ENCODE measurements at regions not wholly inside any gene's neighbourhood (a gene's known extent, or its start where the extent isn't known, plus 50 kb on each side); places are given as distances from the start of the nearest gene placed in this dataset.

DNA sequence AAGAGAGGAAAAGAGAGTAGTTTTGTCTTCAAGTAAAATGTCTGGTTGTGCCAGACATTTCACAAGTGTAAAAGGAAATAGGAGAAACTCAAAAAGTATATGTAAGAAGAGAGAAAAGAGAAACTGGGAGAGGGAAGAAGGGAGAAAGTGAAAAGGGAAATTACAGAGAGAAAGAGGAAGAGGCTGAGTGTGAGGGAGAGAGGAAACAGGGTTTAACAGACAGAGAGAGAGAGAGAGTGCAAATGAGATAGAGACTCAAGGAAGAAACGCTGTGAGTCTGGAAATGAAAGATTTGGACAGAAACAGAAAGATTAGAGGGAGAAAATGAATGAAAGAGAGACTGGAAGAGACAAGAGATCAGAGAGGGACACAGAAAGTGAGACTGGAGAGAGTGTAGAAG is 806.2 kb downstream of the PLA2G4A start:
- no peak overlapping the region for H3K9ac ChIP-seq (ENCODE audit: low read length in 3 of 3)
- H3K9me3 ChIP-seq (ENCODE audit: control insufficient read depth in 2 of 3, insufficient read depth in 1 of 3, low read length in 3 of 3): peaks cover 0 to 14% (median 2%) of the 10 kb centered on the region in 3 donors
- DNase-seq: no peak
- intact Hi-C loops (cut with DNase I): no loop called here
- no peaks in the 10 kb centered on the region for H3K4me1 ChIP-seq (ENCODE audit: control insufficient read depth in 2 of 3, insufficient read depth in 2 of 3, low read depth in 1 of 3, low read length in 3 of 3)
- no peak for FAIRE-seq
- TF ChIP-seq, protein P1, sequence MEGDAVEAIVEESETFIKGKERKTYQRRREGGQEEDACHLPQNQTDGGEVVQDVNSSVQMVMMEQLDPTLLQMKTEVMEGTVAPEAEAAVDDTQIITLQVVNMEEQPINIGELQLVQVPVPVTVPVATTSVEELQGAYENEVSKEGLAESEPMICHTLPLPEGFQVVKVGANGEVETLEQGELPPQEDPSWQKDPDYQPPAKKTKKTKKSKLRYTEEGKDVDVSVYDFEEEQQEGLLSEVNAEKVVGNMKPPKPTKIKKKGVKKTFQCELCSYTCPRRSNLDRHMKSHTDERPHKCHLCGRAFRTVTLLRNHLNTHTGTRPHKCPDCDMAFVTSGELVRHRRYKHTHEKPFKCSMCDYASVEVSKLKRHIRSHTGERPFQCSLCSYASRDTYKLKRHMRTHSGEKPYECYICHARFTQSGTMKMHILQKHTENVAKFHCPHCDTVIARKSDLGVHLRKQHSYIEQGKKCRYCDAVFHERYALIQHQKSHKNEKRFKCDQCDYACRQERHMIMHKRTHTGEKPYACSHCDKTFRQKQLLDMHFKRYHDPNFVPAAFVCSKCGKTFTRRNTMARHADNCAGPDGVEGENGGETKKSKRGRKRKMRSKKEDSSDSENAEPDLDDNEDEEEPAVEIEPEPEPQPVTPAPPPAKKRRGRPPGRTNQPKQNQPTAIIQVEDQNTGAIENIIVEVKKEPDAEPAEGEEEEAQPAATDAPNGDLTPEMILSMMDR (IDR thresholded peaks at IDR 0.05; ENCODE audit: borderline replicate concordance, extremely low read depth, insufficient read depth): no peak
- no peak overlapping the region for H3K27ac ChIP-seq (ENCODE audit: low read depth in 2 of 2, low read length in 2 of 2)
- H3K36me3 ChIP-seq (ENCODE audit: control insufficient read depth in 2 of 3, insufficient read depth in 3 of 3, low read length in 3 of 3): no peaks in the 10 kb centered on the region
- no peak overlapping the region for H3K4me3 ChIP-seq (ENCODE audit: low read length in 3 of 3)
- H3K27me3 ChIP-seq (ENCODE audit: control insufficient read depth, insufficient read depth, low read length): no peaks in the 10 kb centered on the region

DNA sequence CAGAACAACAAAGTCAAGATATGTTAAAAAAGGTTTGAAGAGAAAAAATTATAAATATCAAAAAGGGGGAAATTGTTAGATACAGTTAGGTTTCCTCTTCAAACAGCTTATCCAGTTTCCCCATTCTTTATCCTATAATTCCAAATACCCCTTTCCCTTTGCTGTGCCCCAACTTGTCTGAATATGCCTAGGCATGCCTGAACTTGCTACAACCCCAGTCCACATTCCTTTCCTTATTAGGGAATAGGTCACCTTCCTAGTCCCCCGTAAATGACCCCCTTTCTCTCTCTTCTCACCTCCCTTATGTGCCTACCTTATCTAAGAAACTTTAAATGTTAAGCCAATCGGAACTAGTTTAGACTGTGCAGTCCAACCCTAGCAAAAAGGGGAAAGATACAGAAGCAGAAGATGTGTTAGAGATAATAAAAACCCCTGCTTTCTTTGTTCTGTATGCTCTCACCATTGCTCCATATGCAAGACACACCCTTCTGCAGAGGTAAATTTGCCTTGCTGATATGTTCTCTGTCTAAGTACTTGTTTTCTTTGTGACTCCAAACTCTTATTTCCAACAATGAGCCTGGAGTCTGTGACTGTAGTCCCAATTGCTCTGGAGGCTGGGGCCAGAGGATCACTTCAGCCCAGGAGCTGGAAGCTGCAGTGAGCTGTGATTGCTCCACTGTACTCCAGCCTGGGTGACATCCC is 810.1 kb downstream of the PLA2G4A start:
- H3K36me3 ChIP-seq (ENCODE audit: control insufficient read depth in 2 of 3, insufficient read depth in 3 of 3, low read length in 3 of 3): no peaks in the 10 kb centered on the region
- TF ChIP-seq, protein P1 (IDR thresholded peaks at IDR 0.05; ENCODE audit: borderline replicate concordance, extremely low read depth, insufficient read depth): no peak
- DNase-seq (no peak), FAIRE-seq (no peak)
- intact Hi-C loops (cut with DNase I): no loop called here
- no peaks in the 10 kb centered on the region for H3K9me3 ChIP-seq (ENCODE audit: control insufficient read depth in 2 of 3, insufficient read depth in 1 of 3, low read length in 3 of 3)
- no peak overlapping the region for H3K4me3 ChIP-seq (ENCODE audit: low read length in 3 of 3)
- no peaks in the 10 kb centered on the region for H3K4me1 ChIP-seq (ENCODE audit: control insufficient read depth in 2 of 3, insufficient read depth in 2 of 3, low read depth in 1 of 3, low read length in 3 of 3)
- no peak overlapping the region for H3K27ac ChIP-seq (ENCODE audit: low read depth in 2 of 2, low read length in 2 of 2)
- H3K27me3 ChIP-seq (ENCODE audit: control insufficient read depth, insufficient read depth, low read length): no peaks in the 10 kb centered on the region
- H3K9ac ChIP-seq (ENCODE audit: low read length in 3 of 3): no peak overlapping the region

DNA sequence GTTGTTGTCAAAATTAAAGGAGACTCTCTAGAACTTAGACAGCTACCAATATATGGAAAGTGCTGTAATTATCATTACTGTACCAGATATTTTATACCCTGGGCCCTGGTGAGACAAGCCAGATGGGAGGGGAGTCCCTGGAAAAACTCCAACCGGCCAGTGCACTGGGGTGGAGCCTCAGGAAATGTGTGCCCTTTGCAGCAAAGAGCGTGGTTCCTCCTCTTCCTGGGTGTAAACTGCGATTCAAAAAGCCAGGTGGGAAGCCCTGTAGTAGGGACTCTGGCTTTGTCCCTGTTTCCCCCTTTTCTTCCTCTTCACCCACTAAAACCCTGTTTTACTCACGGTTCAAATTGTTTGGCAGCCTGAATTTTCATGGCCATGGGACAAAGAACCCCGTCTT is 812.3 kb downstream of the PLA2G4A start:
- H3K9me3 ChIP-seq (ENCODE audit: control insufficient read depth in 2 of 3, insufficient read depth in 1 of 3, low read length in 3 of 3): no peaks in the 10 kb centered on the region
- H3K36me3 ChIP-seq (ENCODE audit: control insufficient read depth in 2 of 3, insufficient read depth in 3 of 3, low read length in 3 of 3): no peaks in the 10 kb centered on the region
- TF ChIP-seq, protein P1 (IDR thresholded peaks at IDR 0.05; ENCODE audit: borderline replicate concordance, extremely low read depth, insufficient read depth): no peak
- no peak overlapping the region for H3K27ac ChIP-seq (ENCODE audit: low read depth in 2 of 2, low read length in 2 of 2)
- no peak for DNase-seq
- H3K9ac ChIP-seq (ENCODE audit: low read length in 3 of 3): no peak overlapping the region
- no peaks in the 10 kb centered on the region for H3K4me1 ChIP-seq (ENCODE audit: control insufficient read depth in 2 of 3, insufficient read depth in 2 of 3, low read depth in 1 of 3, low read length in 3 of 3)
- no peaks in the 10 kb centered on the region for H3K27me3 ChIP-seq (ENCODE audit: control insufficient read depth, insufficient read depth, low read length)
- no peak for FAIRE-seq
- intact Hi-C loops (cut with DNase I): no loop called here
- H3K4me3 ChIP-seq (ENCODE audit: low read length in 3 of 3): no peak overlapping the region

DNA sequence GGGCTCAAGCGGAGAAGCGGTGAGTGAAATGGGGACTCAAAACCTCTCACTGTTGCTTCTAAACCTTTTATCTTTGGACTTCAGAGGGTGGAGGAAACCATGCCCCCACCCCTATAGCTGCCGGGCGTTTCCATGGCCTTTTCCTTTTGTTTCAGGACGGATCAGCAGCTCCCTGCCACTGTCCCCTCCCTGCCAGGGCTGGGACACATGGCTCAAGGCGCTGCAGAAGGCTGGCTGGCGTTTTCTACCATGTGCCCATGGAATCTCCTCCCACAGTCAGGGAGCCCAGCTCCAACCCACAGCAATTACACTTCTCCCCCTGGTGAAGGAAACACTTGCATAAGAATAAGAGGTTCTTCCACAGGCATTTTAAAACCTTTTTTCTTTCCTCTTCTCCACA is 812.7 kb downstream of the PLA2G4A start:
- intact Hi-C loops (cut with DNase I): no loop called here
- no peak overlapping the region for H3K4me3 ChIP-seq (ENCODE audit: low read length in 3 of 3)
- no peak for FAIRE-seq

More for the DNA sequence above, 812.7 kb downstream of the PLA2G4A start:
- Histone ChIP-seq H3K36me3 (ENCODE audit: control insufficient read depth in 2 of 3, insufficient read depth in 3 of 3, low read length in 3 of 3) (no peaks in the 10 kb centered on the region), H3K27ac (ENCODE audit: low read depth in 2 of 2, low read length in 2 of 2) (no peak overlapping the region), H3K4me1 (ENCODE audit: control insufficient read depth in 2 of 3, insufficient read depth in 2 of 3, low read depth in 1 of 3, low read length in 3 of 3) (no peaks in the 10 kb centered on the region), H3K9me3 (ENCODE audit: control insufficient read depth in 2 of 3, insufficient read depth in 1 of 3, low read length in 3 of 3) (no peaks in the 10 kb centered on the region), H3K9ac (ENCODE audit: low read length in 3 of 3) (no peak overlapping the region), H3K27me3 (ENCODE audit: control insufficient read depth, insufficient read depth, low read length) (no peaks in the 10 kb centered on the region)
- DNase-seq: no peak
- TF ChIP-seq, protein P1 (IDR thresholded peaks at IDR 0.05; ENCODE audit: borderline replicate concordance, extremely low read depth, insufficient read depth): no peak
